ENCODE measurements at regions not wholly inside any gene's neighbourhood (a gene's known extent, or its start where the extent isn't known, plus 50 kb on each side); places are given as distances from the start of the nearest gene placed in this dataset.
"Not testable (repeated sequence)": the region's sequence is repeated elsewhere in the genome, so short reads cannot be mapped to it uniquely, and the experiment has no call there.

DNA sequence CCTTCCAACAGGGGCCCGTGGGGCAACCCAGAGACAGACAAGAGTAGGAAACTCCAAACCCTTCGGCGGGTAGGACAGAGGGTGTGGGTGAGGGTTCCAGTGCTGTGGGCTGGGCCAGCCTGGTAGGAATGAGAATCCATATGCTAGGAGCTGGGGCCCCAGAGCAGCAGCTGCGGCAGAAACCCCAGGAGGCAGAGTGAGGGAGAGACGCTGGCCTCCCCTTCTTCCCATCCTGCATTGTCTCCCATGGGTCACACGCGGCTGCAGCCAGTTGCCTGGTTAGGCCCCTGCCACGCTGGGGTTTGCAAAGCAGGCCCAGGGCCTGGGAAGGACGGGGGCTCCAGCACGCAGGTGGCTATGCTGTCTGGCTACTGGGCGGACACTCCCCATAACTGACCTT, 113.1 kb upstream of the CCZ1B start:
- H4K91ac ChIP-seq (replicated peaks; ENCODE audit: insufficient read length, low read length); H3K79me2 ChIP-seq (ENCODE audit: control insufficient read depth in 1 of 2, insufficient read depth in 2 of 2, low read length in 2 of 2); H3K4me2 ChIP-seq (ENCODE audit: insufficient read depth in 1 of 2, low read depth in 2 of 2, low read length in 2 of 2); CTCF ChIA-PET (ENCODE audit: partially characterized antibody); H3K56ac ChIP-seq (replicated peaks; ENCODE audit: insufficient read length, low read depth, low read length); H2BK5ac ChIP-seq (ENCODE audit: low read depth, low read length); H4K5ac ChIP-seq (ENCODE audit: insufficient read length, low read depth, low read length); H2AFZ ChIP-seq (ENCODE audit: low read length); H3K4me3 ChIP-seq (ENCODE audit: extremely low read depth in 1 of 4, insufficient read depth in 2 of 4, low read depth in 3 of 4, low read length in 4 of 4); H4K8ac ChIP-seq (ENCODE audit: extremely low read depth, insufficient read depth, low read length); H3K4ac ChIP-seq (replicated peaks; ENCODE audit: insufficient read length, low read depth, low read length); H2BK15ac ChIP-seq (ENCODE audit: low read length); H2BK120ac ChIP-seq (replicated peaks; ENCODE audit: low read depth, low read length); H4K20me1 ChIP-seq (replicated peaks in 1 of 2; ENCODE audit: control insufficient read depth in 1 of 2, insufficient read depth in 2 of 2, low read length in 2 of 2); FAIRE-seq; H3K23me2 ChIP-seq (ENCODE audit: low read depth, low read length); H3K14ac ChIP-seq (ENCODE audit: insufficient read length); H3K27ac ChIP-seq (ENCODE audit: low read depth, low read length); H2BK20ac ChIP-seq (ENCODE audit: low read length); H3K27me3 ChIP-seq (replicated peaks in 1 of 4; ENCODE audit: control insufficient read depth in 3 of 4, extremely low read depth in 1 of 4, insufficient read depth in 3 of 4, low read length in 3 of 4); H3K9me3 ChIP-seq (ENCODE audit: insufficient read depth in 2 of 2, low read depth in 1 of 2, low read length in 1 of 2); POLR2A ChIA-PET (ENCODE audit: partially characterized antibody); H3K4me1 ChIP-seq (replicated peaks in 1 of 4; ENCODE audit: control insufficient read depth in 3 of 4, insufficient read depth in 4 of 4, low read length in 3 of 4); H3K9ac ChIP-seq (replicated peaks in 1 of 4; ENCODE audit: extremely low read depth in 1 of 4, low read depth in 3 of 4, low read length in 3 of 4); H3K23ac ChIP-seq (ENCODE audit: insufficient read length); H3K79me1 ChIP-seq (ENCODE audit: low read depth, low read length); H2AK5ac ChIP-seq (ENCODE audit: low read depth, low read length); H2BK12ac ChIP-seq (ENCODE audit: low read depth, low read length); DNase-seq (ENCODE audit: low read depth in 1 of 2, low spot score in 2 of 2); H3K18ac ChIP-seq (ENCODE audit: extremely low read depth, low read length); H3K36me3 ChIP-seq (ENCODE audit: control insufficient read depth in 2 of 4, insufficient read depth in 4 of 4, low read length in 3 of 4): not testable (repeated sequence)
- 85% methylated on average over 9 of the region's 11 CpGs; no CpG with 5 or more reads in 1 of the 2 experiments for WGBS, 2 experiments (ENCODE audit: extremely low coverage in 1 of 2, insufficient coverage in 1 of 2, insufficient read length in 1 of 2, insufficient replicate concordance in 2 of 2, low coverage in 1 of 2, low lambda C conversion rate in 2 of 2, missing lambda C conversion rate in 1 of 2)

DNA sequence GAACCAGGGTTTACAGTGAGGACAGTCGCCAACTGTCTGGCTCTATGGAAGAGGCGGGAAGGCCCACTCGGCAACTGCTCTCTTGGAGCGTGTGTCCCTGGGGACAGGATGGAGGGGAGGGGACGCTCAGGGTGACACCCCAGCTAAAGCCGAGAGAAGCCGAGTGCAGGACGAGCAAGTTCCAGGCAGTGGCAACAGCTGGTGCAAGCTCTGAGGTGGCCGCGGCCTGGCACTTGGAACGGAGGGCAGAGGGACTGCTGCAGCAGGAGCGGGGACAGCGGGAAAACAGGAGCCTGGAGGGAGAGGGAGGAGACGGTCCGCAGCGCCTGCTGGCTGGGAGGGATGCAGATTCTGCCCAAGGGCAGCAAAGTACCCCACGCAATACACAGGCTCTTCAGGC, 113.8 kb upstream of the CCZ1B start:
- H3K36me3 ChIP-seq (ENCODE audit: control insufficient read depth in 2 of 4, insufficient read depth in 4 of 4, low read length in 3 of 4); FAIRE-seq: not testable (repeated sequence)

More for the DNA sequence above, 113.8 kb upstream of the CCZ1B start:
- H3K14ac ChIP-seq (ENCODE audit: insufficient read length); H3K18ac ChIP-seq (ENCODE audit: extremely low read depth, low read length); H3K4me3 ChIP-seq (ENCODE audit: extremely low read depth in 1 of 4, insufficient read depth in 2 of 4, low read depth in 3 of 4, low read length in 4 of 4); H4K20me1 ChIP-seq (replicated peaks in 1 of 2; ENCODE audit: control insufficient read depth in 1 of 2, insufficient read depth in 2 of 2, low read length in 2 of 2); H4K5ac ChIP-seq (ENCODE audit: insufficient read length, low read depth, low read length); H4K91ac ChIP-seq (replicated peaks; ENCODE audit: insufficient read length, low read length); H3K27me3 ChIP-seq (replicated peaks in 1 of 4; ENCODE audit: control insufficient read depth in 3 of 4, extremely low read depth in 1 of 4, insufficient read depth in 3 of 4, low read length in 3 of 4); H3K23me2 ChIP-seq (ENCODE audit: low read depth, low read length); H2BK12ac ChIP-seq (ENCODE audit: low read depth, low read length); H3K4me2 ChIP-seq (ENCODE audit: insufficient read depth in 1 of 2, low read depth in 2 of 2, low read length in 2 of 2); H3K9ac ChIP-seq (replicated peaks in 1 of 4; ENCODE audit: extremely low read depth in 1 of 4, low read depth in 3 of 4, low read length in 3 of 4); H3K23ac ChIP-seq (ENCODE audit: insufficient read length); H3K4ac ChIP-seq (replicated peaks; ENCODE audit: insufficient read length, low read depth, low read length); DNase-seq (ENCODE audit: low read depth in 1 of 2, low spot score in 2 of 2); H2BK15ac ChIP-seq (ENCODE audit: low read length); POLR2A ChIA-PET (ENCODE audit: partially characterized antibody); H3K4me1 ChIP-seq (replicated peaks in 1 of 4; ENCODE audit: control insufficient read depth in 3 of 4, insufficient read depth in 4 of 4, low read length in 3 of 4); H4K8ac ChIP-seq (ENCODE audit: extremely low read depth, insufficient read depth, low read length); H3K27ac ChIP-seq (ENCODE audit: low read depth, low read length); H3K79me1 ChIP-seq (ENCODE audit: low read depth, low read length); H2BK120ac ChIP-seq (replicated peaks; ENCODE audit: low read depth, low read length); H2BK20ac ChIP-seq (ENCODE audit: low read length); H3K56ac ChIP-seq (replicated peaks; ENCODE audit: insufficient read length, low read depth, low read length); H2AFZ ChIP-seq (ENCODE audit: low read length); H2AK5ac ChIP-seq (ENCODE audit: low read depth, low read length); H3K79me2 ChIP-seq (ENCODE audit: control insufficient read depth in 1 of 2, insufficient read depth in 2 of 2, low read length in 2 of 2); H3K9me3 ChIP-seq (ENCODE audit: insufficient read depth in 2 of 2, low read depth in 1 of 2, low read length in 1 of 2); H2BK5ac ChIP-seq (ENCODE audit: low read depth, low read length): not testable (repeated sequence)
- WGBS, 2 experiments (ENCODE audit: extremely low coverage in 1 of 2, insufficient coverage in 1 of 2, insufficient read length in 1 of 2, insufficient replicate concordance in 2 of 2, low coverage in 1 of 2, low lambda C conversion rate in 2 of 2, missing lambda C conversion rate in 1 of 2): 95% methylated on average over 7 of the region's 17 CpGs; no CpG with 5 or more reads in 1 of the 2 experiments
- CTCF ChIA-PET (ENCODE audit: partially characterized antibody): interaction anchor here (0.6 to 1.7 kb wide), 3 partner anchors 83 to 775 kb away, joined by 3 read pairs; no protein-coding TSS in a partner anchor
